BE2C (cell line): ENCODE measurements at regions not wholly inside any gene's neighbourhood (a gene's known extent, or its start where the extent isn't known, plus 50 kb on each side); places are given as distances from the start of the nearest gene placed in this dataset.

Source experiments
- DNase-seq: peaks from one replicate; pipeline ENCODE4 v3.0.0-alpha.2; 2020
- H3K27me3 ChIP-seq: fragments of 250-450 bp; sonication (Bioruptor Pico); 2 replicates; pipeline ENCODE4 v1.5.1; 2020; ENCODE audit warnings: mild to moderate bottlenecking
- H3K36me3 ChIP-seq: fragments of 250-450 bp; sonication (Bioruptor Pico); 2 replicates; pipeline ENCODE4 v1.5.1; 2020; ENCODE audit warnings: mild to moderate bottlenecking
- H3K4me1 ChIP-seq: fragments of 250-450 bp; sonication (Bioruptor Pico); 2 replicates; pipeline ENCODE4 v1.5.1; 2020
- H3K4me3 ChIP-seq: 2 replicates; pipeline ENCODE4 v1.5.1; 2011; ENCODE audit warnings: low read depth, low read length
- H3K9me3 ChIP-seq: fragments of 250-450 bp; sonication (Bioruptor Pico); 2 replicates; pipeline ENCODE4 v1.5.1; 2020
- CTCF ChIP-seq: IDR thresholded peaks from 2 replicates; pipeline ENCODE4 v1.5.1; 2012; ENCODE audit warnings: mild to moderate bottlenecking, low read depth, low read length

GRCh38 chr7:126378642-126379041 lies 874.1 kb downstream of the GRM8 start:
- DNase-seq: no peak
- Histone ChIP-seq H3K4me3 (no peak overlapping the region), H3K9me3 (no peaks in the 10 kb centered on the region), H3K4me1 (no peaks in the 10 kb centered on the region), H3K27me3 (no peaks in the 10 kb centered on the region), H3K36me3 (no peaks in the 10 kb centered on the region)
- no peak for TF ChIP-seq CTCF

- no peaks in the 10 kb centered on the region for H3K27me3 ChIP-seq
- TF ChIP-seq CTCF: no peak
- H3K9me3 ChIP-seq: no peaks in the 10 kb centered on the region
- no peaks in the 10 kb centered on the region for H3K36me3 ChIP-seq
- no peaks in the 10 kb centered on the region for H3K4me1 ChIP-seq
- no peak for DNase-seq
- H3K4me3 ChIP-seq: no peak overlapping the region
Measured at GRCh38 chr7:126370038-126370668, 882.6 kb downstream of the GRM8 start.

DNA sequence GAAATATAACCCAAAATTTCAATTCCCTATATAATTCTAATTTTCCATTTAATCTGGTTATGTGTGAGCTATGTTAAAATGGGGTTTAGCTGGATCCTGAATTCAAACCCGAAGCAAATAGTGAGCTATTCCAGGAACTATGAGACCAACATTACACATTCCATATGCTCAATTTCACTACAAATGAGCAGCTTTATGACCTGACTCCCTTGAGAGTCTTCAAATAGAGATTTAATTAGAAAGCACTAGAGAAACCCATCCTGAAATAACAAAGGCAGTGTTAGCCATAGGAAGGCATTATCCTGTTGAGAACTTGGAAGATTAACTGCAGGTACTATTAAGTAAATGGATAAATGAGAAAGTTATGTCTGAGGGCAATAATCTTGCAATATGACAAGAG lies 890.0 kb downstream of the GRM8 start:
- Histone ChIP-seq H3K36me3 (no peaks in the 10 kb centered on the region), H3K9me3 (no peaks in the 10 kb centered on the region), H3K27me3 (no peaks in the 10 kb centered on the region), H3K4me1 (no peaks in the 10 kb centered on the region; the same call in 1 of the 2 replicates), H3K4me3 (no peak overlapping the region)
- DNase-seq: no peak
- TF ChIP-seq CTCF: no peak

DNA sequence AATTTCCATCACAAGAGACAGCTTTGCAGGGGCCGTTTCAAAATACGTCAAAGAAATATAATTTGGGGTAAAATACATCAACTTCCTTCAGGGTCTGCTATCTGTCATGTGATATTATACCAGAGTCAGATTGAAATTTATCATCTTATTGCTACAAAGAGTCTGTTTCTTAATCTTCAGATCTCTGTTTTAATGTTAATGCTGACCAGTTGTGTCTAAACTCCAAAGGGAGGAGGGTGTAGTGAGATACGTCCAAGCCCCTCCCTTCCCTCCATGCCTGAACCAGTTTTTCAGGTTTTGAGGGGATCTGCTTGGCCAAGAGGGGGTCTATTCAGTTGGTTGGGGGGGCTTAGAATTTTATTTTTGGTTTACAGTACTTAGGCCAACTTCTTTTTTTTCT lies 891.6 kb downstream of the GRM8 start:
- H3K4me3 ChIP-seq: no peak overlapping the region
- H3K36me3 ChIP-seq: no peaks in the 10 kb centered on the region
- H3K4me1 ChIP-seq: no peaks in the 10 kb centered on the region; the same call in 1 of the 2 replicates
- H3K27me3 ChIP-seq: no peaks in the 10 kb centered on the region
- no peak for DNase-seq
- no peak for TF ChIP-seq CTCF
- no peaks in the 10 kb centered on the region for H3K9me3 ChIP-seq

- Histone ChIP-seq H3K27me3 (no peaks in the 10 kb centered on the region), H3K9me3 (no peaks in the 10 kb centered on the region), H3K36me3 (no peaks in the 10 kb centered on the region), H3K4me1 (peaks cover 5% of the 10 kb centered on the region; the same call in 1 of the 2 replicates), H3K4me3 (peak overlapping the region; percentile 0; the same call in 1 of the 2 replicates)
- TF ChIP-seq CTCF: no peak
- peak; percentile 77 for DNase-seq
Measured at GRCh38 chr7:126339813-126340212, 912.9 kb downstream of the GRM8 start.

GRCh38 chr7:126305671-126306070 lies 947.1 kb downstream of the GRM8 start:
- Histone ChIP-seq H3K4me1 (no peaks in the 10 kb centered on the region; the same call in 1 of the 2 replicates), H3K9me3 (no peaks in the 10 kb centered on the region), H3K4me3 (no peak overlapping the region), H3K27me3 (no peaks in the 10 kb centered on the region), H3K36me3 (no peaks in the 10 kb centered on the region)
- no peak for DNase-seq
- no peak for TF ChIP-seq CTCF
